NT2/D1 (cell line): ENCODE measurements at regions not wholly inside any gene's neighbourhood (a gene's known extent, or its start where the extent isn't known, plus 50 kb on each side); places are given as distances from the start of the nearest gene placed in this dataset.

Source experiments
- DNase-seq: peaks from one replicate; pipeline ENCODE4 v3.0.0-alpha.2; 2011; ENCODE audit warnings: low read depth, low spot score
- H3K27me3 ChIP-seq: 2 replicates; pipeline ENCODE4 v1.6.0; 2011; ENCODE audit warnings: mild to moderate bottlenecking; ENCODE audit not compliant: insufficient read length, insufficient read depth
- H3K36me3 ChIP-seq: 2 replicates; pipeline ENCODE4 v1.6.1; 2011; ENCODE audit warnings: mild to moderate bottlenecking, low read length, mixed read lengths; ENCODE audit not compliant: insufficient read depth, insufficient read length
- H3K4me1 ChIP-seq: 2 replicates; pipeline ENCODE4 v1.5.1; 2011; ENCODE audit not compliant: insufficient read depth, insufficient read length
- H3K4me3 ChIP-seq: 2 replicates; pipeline ENCODE4 v1.5.1; 2011; ENCODE audit warnings: low read depth; ENCODE audit not compliant: insufficient read length
- H3K9ac ChIP-seq: 2 replicates; pipeline ENCODE4 v1.6.0; 2011; ENCODE audit warnings: low read depth; ENCODE audit not compliant: insufficient read length
- H3K9me3 ChIP-seq: 2 replicates; pipeline ENCODE4 v1.5.1; 2011; ENCODE audit warnings: mild to moderate bottlenecking, low read length; ENCODE audit not compliant: insufficient read depth
- SUZ12 ChIP-seq: IDR thresholded peaks from 2 replicates; pipeline ENCODE4 v1.6.1; 2011; ENCODE audit not compliant: insufficient read length, insufficient read depth; ENCODE audit errors: extremely low read depth
- YY1 ChIP-seq: IDR thresholded peaks from 2 replicates; pipeline ENCODE4 v1.6.1; 2011; ENCODE audit not compliant: insufficient read length, insufficient read depth
- ZNF274 ChIP-seq: IDR thresholded peaks from 2 replicates; pipeline ENCODE4 v1.6.1; 2011; ENCODE audit warnings: mild to moderate bottlenecking, low read depth, low read length

- Histone ChIP-seq H3K9me3 (no peaks in the 10 kb centered on the region), H3K4me1 (no peaks in the 10 kb centered on the region), H3K27me3 (no peaks in the 10 kb centered on the region), H3K4me3 (no peak overlapping the region), H3K9ac (no peak overlapping the region), H3K36me3 (no peaks in the 10 kb centered on the region)
- DNase-seq = no peak
- TF ChIP-seq SUZ12 (no peak), YY1 (no peak), ZNF274 (no peak)
Observed at GRCh38 chr15:46413799-46414198, 779.0 kb downstream of the SQOR start.

- no peak for DNase-seq
- no peaks in the 10 kb centered on the region for H3K27me3 ChIP-seq
- TF ChIP-seq YY1 (no peak), SUZ12 (no peak), ZNF274 (no peak)
- H3K9me3 ChIP-seq = no peaks in the 10 kb centered on the region
- no peak overlapping the region for H3K4me3 ChIP-seq
- no peaks in the 10 kb centered on the region for H3K4me1 ChIP-seq
- H3K9ac ChIP-seq = no peak overlapping the region
- H3K36me3 ChIP-seq = no peaks in the 10 kb centered on the region
Observed at GRCh38 chr15:46416544-46416943, 781.7 kb downstream of the SQOR start.

- Histone ChIP-seq H3K9me3 (peaks cover 8% of the 10 kb centered on the region; the same call in 1 of the 2 replicates), H3K4me1 (no peaks in the 10 kb centered on the region), H3K4me3 (no peak overlapping the region), H3K9ac (no peak overlapping the region), H3K27me3 (no peaks in the 10 kb centered on the region), H3K36me3 (no peaks in the 10 kb centered on the region)
- TF ChIP-seq ZNF274 = no peak
- no peak for TF ChIP-seq SUZ12
- TF ChIP-seq YY1 = no peak
- DNase-seq = no peak
Observed at GRCh38 chr15:46420990-46421389, 786.2 kb downstream of the SQOR start.

- no peaks in the 10 kb centered on the region for H3K9me3 ChIP-seq
- H3K4me1 ChIP-seq = no peaks in the 10 kb centered on the region
- DNase-seq = no peak
- H3K9ac ChIP-seq = no peak overlapping the region
- H3K27me3 ChIP-seq = no peaks in the 10 kb centered on the region
- TF ChIP-seq SUZ12 (no peak), ZNF274 (no peak), YY1 (no peak)
- no peaks in the 10 kb centered on the region for H3K36me3 ChIP-seq
- H3K4me3 ChIP-seq = no peak overlapping the region
Observed at GRCh38 chr15:46441294-46442062, 806.6 kb downstream of the SQOR start.

- Histone ChIP-seq H3K4me3 (no peak overlapping the region), H3K4me1 (no peaks in the 10 kb centered on the region), H3K9me3 (no peaks in the 10 kb centered on the region), H3K36me3 (no peaks in the 10 kb centered on the region), H3K9ac (no peak overlapping the region), H3K27me3 (no peaks in the 10 kb centered on the region)
- no peak for TF ChIP-seq YY1
- TF ChIP-seq ZNF274 = no peak
- no peak for TF ChIP-seq SUZ12
- DNase-seq = no peak
Observed at GRCh38 chr15:46442184-46442583, 807.4 kb downstream of the SQOR start.

- no peak for DNase-seq
- Histone ChIP-seq H3K4me1 (no peaks in the 10 kb centered on the region), H3K9me3 (no peaks in the 10 kb centered on the region), H3K36me3 (no peaks in the 10 kb centered on the region), H3K4me3 (no peak overlapping the region), H3K9ac (no peak overlapping the region), H3K27me3 (no peaks in the 10 kb centered on the region)
- TF ChIP-seq YY1 = no peak
- no peak for TF ChIP-seq SUZ12
- TF ChIP-seq ZNF274 = no peak
Observed at GRCh38 chr15:46442901-46443590, 808.2 kb downstream of the SQOR start.

- no peaks in the 10 kb centered on the region for H3K27me3 ChIP-seq
- TF ChIP-seq ZNF274 = no peak
- no peak for TF ChIP-seq SUZ12
- no peak for TF ChIP-seq YY1
- H3K9ac ChIP-seq = no peak overlapping the region
- H3K4me1 ChIP-seq = no peaks in the 10 kb centered on the region
- no peaks in the 10 kb centered on the region for H3K36me3 ChIP-seq
- no peak overlapping the region for H3K4me3 ChIP-seq
- no peak for DNase-seq
- H3K9me3 ChIP-seq = no peaks in the 10 kb centered on the region
Observed at GRCh38 chr15:46450112-46450809, 815.4 kb downstream of the SQOR start.
